Erythroblast (primary cell): ENCODE measurements at regions not wholly inside any gene's neighbourhood (a gene's known extent, or its start where the extent isn't known, plus 50 kb on each side); places are given as distances from the start of the nearest gene placed in this dataset.

ENCODE experiments used
- GATA1 ChIP-seq: IDR thresholded peaks from 2 replicates; pipeline ENCODE4 v1.6.1; 2011; ENCODE audit warnings: low read depth, mild to moderate bottlenecking, control low read depth, low read length, moderate library complexity
- POLR2A ChIP-seq: IDR thresholded peaks from 2 replicates; pipeline ENCODE4 v1.6.1; 2011; ENCODE audit warnings: mild to moderate bottlenecking, low read length

- TF ChIP-seq POLR2A (no peak), GATA1 (no peak)
Observed at GRCh38 chr13:18936104-18936503, 245.5 kb downstream of the TUBA3C start.
